ENCODE measurements at regions not wholly inside any gene's neighbourhood (a gene's known extent, or its start where the extent isn't known, plus 50 kb on each side); places are given as distances from the start of the nearest gene placed in this dataset.

DNA sequence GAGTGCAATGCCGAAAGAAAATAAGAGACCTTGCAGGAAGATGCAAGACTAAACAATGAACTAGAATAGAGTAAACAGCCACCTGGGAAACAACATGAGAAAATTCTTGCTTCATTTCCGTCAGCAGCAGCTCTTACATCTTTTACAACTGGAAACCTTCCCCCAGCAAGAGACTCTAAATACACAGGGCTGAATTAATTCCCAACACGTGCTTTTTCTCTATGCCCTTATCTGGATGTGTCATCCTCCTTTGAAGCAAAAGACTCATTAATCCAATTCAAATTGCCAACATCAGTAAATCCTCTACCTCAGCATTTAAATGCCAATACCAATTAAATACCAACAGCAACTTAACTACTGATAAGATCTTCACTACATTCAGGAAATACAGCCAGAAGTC lies 99.0 kb upstream of the PDE1C start:
- no peak for DNase-seq

GRCh38 chr7:32167815-32168214 lies 97.6 kb upstream of the PDE1C start:
- no peak for DNase-seq

- DNase-seq, result no peak
Measured at GRCh38 chr7:32167256-32167655, 97.0 kb upstream of the PDE1C start.

GRCh38 chr7:32164341-32164996 lies 94.3 kb upstream of the PDE1C start:
- peak; percentile 51 for DNase-seq

DNA sequence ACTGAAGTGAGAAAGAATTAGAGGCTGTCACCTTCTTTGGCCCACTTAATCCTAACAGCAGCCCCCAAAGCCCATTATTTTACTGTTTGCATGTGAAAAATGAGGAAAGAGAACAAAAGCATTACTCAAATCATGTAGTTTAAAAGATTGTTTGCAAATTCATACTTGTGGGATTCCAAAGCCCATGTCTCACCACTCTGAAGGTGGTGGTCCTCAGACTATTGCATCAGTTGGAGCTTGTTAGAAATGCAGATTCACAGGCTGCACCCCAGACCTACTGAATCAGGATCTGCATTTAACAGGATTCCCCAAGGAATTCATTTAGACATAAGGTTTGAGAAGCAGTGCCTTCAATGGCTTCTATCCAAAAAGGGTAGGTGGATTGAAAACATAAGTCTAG lies 93.7 kb upstream of the PDE1C start:
- DNase-seq, result no peak

- DNase-seq, result peak; percentile 82
Measured at GRCh38 chr7:32163141-32163806, 93.1 kb upstream of the PDE1C start.

DNA sequence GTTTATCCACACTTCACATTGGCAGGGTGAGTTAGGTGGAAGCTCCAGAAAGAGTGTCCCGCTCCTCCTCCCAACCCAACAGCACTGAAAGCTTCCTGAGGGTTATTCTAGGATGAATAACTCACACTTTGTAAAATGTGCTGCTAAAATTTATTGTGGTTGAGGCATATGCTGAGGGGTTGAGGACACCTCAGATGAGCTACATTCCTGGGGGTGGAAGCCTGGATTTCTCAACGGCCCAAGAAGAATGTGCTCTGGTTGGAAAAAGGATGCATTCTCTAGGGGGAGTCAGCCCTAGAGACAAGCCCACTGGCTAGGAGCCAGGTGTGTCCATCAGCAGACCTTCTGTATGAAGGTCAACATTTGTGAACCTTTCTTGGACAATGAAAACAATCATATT lies 91.5 kb upstream of the PDE1C start:
- DNase-seq, result no peak

- DNase-seq, result no peak
Measured at GRCh38 chr7:32158751-32159745, 88.8 kb upstream of the PDE1C start.

DNA sequence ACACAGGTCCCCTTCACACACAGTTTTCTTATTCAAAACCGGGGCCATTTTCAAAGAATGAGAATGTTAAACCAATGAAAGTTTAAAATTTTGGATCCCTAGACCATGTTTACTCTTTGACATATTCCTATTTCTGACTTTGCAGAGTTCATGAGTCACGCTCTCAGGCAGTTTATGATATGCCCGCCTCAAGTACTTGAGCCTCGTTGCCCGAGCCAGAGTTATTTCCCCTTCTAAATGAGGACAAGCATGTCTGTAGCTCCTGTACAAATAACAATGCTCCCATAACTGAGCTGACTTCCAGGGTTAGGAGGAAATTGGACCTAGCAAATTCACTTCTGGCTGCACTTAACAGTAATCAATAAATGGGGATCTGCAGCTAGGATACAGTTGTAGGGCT lies 87.9 kb upstream of the PDE1C start:
- no peak for DNase-seq

DNA sequence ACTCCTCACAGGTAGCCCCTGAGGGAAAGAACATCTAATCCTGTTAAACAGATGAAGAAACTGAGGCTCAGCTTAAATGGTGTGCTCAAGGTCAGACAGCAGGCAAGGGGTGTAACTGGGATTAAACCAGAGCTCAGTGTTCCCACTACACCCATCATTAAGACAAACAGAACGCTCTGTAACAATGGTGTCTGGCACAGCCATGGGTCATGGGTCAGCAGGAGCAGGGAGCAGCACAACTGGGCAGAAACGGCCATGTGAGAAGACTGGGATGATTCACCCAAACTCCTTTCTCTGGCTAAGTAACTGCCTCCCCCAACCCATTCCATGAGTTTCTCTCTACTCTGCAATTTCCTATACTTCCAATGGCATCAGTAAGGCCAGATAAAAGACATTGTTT lies 85.5 kb upstream of the PDE1C start:
- no peak for DNase-seq

DNA sequence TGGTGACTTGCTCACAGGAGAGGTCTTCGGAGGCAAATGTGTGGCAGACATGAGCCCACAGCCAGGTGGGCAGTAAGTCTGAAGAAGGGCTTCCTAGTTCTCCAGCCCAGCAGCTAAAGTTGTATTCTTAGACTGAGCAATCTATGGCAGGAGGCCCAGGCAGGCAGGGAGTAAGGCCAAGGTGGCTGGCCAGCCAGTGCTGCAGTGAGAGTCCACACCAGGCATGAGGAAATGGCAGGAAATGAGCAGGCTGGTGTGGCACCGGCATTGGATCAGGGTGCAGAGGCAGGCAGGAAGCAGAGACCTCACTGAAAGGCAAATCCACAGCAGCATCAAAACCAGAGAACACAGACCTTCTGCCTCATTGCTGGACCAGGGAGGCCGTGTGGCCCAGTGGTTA lies 84.6 kb upstream of the PDE1C start:
- no peak for DNase-seq

- DNase-seq, result no peak
Measured at GRCh38 chr7:32153006-32153405, 82.8 kb upstream of the PDE1C start.

GRCh38 chr7:32152576-32152975 lies 82.4 kb upstream of the PDE1C start:
- DNase-seq, result no peak

GRCh38 chr7:32150589-32150988 lies 80.4 kb upstream of the PDE1C start:
- DNase-seq, result no peak

DNA sequence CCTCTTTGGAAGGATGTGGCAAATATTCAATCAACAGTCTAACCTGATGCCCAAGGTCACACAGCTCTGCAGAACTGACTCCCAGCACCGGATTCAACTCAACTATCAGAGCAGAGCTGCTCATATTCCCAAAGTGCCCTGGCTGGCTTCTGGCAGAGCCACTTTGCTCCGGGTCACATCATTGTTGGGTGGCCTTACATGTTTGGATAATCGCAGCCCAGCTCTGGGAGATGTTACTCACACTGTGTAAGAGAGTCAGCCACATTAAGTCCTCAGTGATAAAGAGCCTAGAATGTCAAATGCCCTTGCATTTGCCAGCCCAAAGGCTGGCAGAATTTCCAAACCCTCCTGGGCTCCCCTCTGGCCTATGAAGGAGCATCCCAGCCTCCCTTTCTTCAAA lies 79.8 kb upstream of the PDE1C start:
- DNase-seq, result no peak

DNA sequence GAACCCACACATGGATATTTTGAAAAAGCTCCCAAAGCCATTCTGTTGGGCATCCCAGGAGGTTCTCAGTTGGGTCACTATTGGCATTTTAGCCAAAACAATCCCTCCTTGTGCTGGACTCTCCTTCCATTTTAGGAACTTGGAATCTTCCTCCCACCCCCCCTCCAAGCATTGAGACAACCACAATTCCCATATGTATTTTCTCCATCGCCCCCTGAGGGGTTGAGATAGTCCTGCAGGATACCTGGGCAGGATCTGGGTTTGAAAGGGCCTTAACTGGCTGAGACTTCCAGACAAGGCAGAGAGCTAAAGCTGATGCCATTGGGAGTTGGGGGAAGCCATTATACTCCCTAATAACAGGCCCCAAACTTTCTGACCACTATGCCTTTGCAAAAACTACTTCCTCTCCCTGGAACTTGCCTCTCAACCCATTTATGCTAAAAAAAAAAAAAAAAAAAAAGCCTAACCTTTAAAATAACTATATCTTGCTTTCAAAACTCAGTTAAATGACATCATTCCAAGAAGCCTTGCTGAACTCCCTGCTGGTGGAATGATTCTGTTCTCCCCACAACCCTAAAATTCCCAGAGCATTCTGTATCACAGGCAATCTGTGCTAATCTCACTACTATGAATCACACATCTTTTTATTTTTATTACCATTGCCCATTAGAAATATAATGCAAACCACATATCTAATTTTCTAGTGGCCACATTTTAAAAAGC lies 77.5 kb upstream of the PDE1C start:
- no peak for DNase-seq

GRCh38 chr7:32145911-32146310 lies 75.7 kb upstream of the PDE1C start:
- no peak for DNase-seq

GRCh38 chr7:32144676-32145075 lies 74.5 kb upstream of the PDE1C start:
- DNase-seq, result no peak

DNA sequence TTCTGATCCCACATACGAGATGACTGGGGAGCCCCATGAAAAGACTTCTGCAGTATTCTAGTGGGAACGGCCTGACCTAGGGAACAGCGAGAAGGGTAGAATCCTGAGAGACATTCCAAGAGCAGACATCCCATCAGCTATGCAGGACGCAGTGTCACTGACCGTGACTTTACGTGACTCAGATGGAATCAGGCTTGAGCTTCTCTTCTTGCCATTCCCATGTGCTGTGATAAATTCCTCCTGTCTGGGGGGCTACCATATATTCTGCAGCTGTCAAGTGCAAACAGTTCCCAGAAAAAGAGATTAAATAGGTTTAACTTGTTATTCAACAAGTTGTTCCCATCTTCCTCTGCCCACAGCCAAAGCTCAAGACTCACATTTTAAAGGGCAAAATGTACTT lies 73.1 kb upstream of the PDE1C start:
- no peak for DNase-seq

- peak; percentile 28 for DNase-seq
Measured at GRCh38 chr7:32142649-32143048, 72.4 kb upstream of the PDE1C start.

DNA sequence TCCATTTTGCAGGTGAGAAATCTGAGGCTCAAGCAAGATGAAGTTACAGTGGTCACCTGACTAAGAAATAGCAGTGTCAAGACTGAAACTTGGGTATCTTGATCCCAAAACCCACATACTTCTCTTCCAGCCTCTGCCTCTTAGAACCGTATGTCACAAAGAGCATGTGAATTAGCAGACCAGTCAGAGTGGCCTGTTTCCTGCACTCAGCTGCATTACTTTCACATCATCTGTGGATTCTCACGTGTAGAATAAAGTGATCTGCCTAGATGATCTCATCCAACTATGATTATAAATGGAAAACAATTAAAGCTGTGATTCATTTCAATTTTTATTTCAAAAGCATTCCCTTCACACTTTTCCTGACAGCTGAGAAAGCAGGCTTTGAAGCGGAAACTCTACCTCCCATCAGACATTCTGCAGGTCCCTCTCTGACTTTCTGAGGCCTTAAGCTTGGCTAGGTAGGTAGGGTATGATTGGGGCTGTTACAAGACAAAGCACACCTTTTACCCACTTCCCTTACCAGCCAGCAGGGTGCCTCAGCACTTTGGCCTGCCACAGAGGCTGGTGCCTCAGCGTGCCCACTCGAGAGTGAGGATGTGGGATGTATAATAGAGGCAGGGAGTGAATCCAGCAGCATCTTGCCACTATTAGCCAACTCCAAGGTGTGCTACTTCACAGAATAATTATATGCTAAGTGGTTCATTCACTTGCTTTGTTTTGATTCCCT lies 70.2 kb upstream of the PDE1C start:
- no peak for DNase-seq

GRCh38 chr7:32137059-32137458 lies 66.9 kb upstream of the PDE1C start:
- no peak for DNase-seq
